GM18502 (cell line): ENCODE measurements at regions not wholly inside any gene's neighbourhood (a gene's known extent, or its start where the extent isn't known, plus 50 kb on each side); places are given as distances from the start of the nearest gene placed in this dataset.
"Not testable (repeated sequence)": the region's sequence is repeated elsewhere in the genome, so short reads cannot be mapped to it uniquely, and the experiment has no call there.

ENCODE experiments used
- ATAC-seq: cut with Tn5 transposase; IDR thresholded peaks from one replicate; pipeline ENCODE4 v1.9.1; 2021; ENCODE audit warnings: mild to moderate bottlenecking; ENCODE audit not compliant: unreplicated experiment, poor library complexity

GRCh38 chr6:68240726-68241125, 394.4 kb upstream of the ADGRB3 start:
- no peak for ATAC-seq

- ATAC-seq: no peak
These were observed 396.0 kb upstream of the ADGRB3 start for GRCh38 chr6:68239034-68239433.

DNA sequence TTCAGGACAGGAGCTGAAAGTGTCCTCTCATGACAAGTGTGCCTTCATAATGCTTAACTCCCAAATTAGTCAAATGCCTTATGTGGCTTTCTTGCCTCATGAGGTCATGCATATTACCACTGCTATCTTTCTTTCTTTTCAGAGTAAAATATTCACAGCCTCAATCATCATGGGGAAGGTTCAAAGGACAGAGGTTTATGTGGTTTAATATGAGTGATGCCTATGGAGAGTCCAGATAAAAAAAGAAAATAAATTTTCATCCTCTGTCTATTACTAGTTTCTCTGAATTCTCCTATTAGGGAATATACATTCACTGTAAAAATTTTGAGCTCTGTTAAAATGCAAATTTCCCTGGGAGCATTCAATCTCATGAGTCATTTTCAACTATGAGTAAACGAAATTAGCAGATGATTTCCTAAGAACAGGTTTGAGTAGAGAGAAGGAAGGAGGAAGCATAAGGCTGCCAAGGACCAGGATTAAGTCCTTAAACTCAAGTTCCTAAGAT, 396.9 kb upstream of the ADGRB3 start:
- ATAC-seq: no peak

GRCh38 chr6:68237205-68237604, 397.9 kb upstream of the ADGRB3 start:
- ATAC-seq: no peak

GRCh38 chr6:68235326-68235784, 399.7 kb upstream of the ADGRB3 start:
- ATAC-seq: no peak

DNA sequence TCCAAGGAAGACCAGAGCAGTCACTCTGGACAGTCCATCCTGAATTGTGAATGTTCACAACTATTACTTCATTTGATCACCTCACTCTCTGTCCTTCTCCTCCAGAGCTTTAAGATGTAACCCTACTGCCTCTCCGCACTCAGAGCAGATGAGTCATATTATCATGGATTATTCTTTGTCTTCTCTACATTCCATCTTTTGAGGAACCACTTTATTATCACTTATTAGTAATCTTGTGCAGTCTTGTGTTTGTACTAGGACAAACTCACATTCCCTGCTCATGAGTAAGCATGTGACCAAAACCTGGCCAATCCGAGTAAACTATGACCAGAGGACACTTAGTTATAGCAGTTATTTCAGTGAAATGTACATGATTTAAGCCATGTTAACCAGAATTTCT, 401.5 kb upstream of the ADGRB3 start:
- no peak for ATAC-seq

DNA sequence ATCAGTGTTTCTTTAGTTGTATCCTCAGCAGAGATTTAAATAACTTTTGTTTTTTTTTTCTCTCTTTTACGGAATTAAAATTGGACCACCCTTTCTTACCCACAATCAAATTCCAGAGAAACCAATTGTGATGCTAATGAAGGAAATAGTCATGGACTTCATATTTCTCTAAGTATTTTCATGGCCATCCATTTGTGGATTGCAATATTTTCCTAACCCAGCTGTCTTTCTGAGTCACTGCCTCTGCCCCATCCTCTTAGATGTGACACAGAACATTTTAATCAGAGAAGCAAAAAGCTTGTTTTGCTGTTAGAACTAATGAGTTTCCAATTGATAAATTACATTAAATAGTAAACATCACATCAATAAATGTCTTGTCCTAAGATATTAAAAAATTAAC, 405.5 kb upstream of the ADGRB3 start:
- ATAC-seq: no peak

- ATAC-seq: no peak
These were observed 408.6 kb upstream of the ADGRB3 start for GRCh38 chr6:68226460-68226859.

- no peak for ATAC-seq
These were observed 409.4 kb upstream of the ADGRB3 start for GRCh38 chr6:68225729-68226128.

- ATAC-seq: no peak
These were observed 423.8 kb upstream of the ADGRB3 start for GRCh38 chr6:68211242-68211795.

DNA sequence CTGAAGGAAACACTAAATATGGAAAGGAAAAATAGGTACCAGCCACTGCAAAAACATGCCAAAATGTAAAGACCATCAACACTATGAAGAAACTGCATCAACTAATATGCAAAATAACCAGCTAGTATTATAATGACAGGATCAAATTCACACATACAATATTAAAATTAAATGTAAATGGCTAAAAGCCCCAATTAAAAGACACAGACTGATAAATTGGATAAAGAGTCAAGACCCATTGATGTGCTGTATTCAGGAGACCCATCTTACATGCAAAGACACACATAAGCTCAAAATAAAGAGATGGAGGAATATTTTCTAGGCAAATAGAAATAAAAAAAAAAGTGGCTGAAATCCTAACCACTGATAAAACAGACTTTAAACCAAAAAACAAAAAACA, 427.5 kb upstream of the ADGRB3 start:
- not testable (repeated sequence) for ATAC-seq

DNA sequence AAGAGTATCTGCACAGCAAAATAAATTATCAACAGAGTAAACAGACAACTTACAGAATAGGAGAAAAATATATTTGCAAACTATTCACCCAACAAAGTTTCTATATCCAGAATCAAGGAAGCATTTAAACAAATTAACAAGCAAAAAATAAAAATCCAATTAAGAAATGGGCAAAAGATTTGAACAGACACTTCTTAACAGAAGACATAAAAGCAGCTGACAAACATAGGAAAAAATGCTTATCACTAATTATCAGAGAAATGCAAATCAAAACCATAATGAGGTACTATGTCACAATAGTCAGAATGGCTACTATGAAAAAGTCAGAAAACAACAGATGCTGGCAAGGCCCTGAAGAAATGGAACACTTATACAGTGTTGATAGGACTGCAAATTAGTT, 434.2 kb upstream of the ADGRB3 start:
- ATAC-seq: no peak

DNA sequence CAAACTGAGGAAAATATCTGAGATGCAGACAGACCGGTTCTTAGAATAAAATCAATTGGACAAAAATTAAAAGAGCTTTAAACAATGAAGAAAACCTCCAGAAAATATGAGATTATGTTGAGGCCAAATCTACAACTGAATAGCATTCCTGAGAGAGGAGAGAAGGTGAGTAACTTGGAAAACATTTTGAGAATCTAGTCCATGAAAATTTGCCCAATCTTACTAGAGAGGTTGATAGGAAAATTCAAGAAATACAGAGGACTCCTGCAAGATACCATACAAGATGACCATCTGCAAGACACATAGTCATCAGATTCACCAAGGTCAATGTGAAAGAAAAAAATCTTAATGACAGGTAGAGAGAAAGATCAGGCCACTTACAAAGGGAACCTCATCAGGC, 437.7 kb upstream of the ADGRB3 start:
- no peak for ATAC-seq

DNA sequence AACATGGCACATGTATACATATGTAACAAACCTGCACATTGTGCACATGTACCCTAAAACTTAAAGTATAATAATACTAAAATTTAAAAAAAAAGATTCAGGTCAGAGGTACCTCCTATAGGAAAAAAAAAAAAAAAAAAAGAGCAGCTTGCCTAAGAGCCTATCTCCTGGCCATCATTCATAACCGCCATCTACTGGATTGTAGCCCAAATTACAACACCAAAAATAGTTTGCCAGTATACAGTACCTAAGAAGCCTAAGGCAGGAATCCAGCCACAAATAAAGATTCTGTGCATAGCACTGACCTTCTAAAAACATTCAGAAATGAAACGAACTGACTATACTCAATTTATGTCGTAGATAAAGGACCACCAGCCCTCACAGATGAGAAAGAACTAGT, 438.4 kb upstream of the ADGRB3 start:
- ATAC-seq: no peak

DNA sequence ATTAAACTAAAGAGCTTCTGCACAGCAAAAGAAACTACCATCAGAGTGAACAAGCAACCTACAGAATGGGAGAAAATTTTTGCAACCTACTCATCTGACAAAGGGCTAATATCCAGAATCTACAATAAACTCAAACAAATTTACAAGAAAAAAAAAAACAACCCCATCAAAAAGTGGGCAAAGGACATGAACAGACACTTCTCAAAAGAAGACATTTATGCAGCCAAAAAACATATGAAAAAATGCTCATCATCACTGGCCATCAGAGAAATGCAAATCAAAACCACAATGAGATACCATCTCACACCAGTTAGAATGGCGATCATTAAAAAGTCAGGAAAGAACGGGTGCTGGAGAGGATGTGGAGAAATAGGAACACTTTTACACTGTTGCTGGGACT, 439.3 kb upstream of the ADGRB3 start:
- not testable (repeated sequence) for ATAC-seq

- ATAC-seq: no peak
These were observed 440.1 kb upstream of the ADGRB3 start for GRCh38 chr6:68194846-68195478.

GRCh38 chr6:68192988-68193387, 442.1 kb upstream of the ADGRB3 start:
- no peak for ATAC-seq

GRCh38 chr6:68189217-68189815, 445.8 kb upstream of the ADGRB3 start:
- ATAC-seq: no peak

GRCh38 chr6:68186870-68187269, 448.2 kb upstream of the ADGRB3 start:
- ATAC-seq: no peak

DNA sequence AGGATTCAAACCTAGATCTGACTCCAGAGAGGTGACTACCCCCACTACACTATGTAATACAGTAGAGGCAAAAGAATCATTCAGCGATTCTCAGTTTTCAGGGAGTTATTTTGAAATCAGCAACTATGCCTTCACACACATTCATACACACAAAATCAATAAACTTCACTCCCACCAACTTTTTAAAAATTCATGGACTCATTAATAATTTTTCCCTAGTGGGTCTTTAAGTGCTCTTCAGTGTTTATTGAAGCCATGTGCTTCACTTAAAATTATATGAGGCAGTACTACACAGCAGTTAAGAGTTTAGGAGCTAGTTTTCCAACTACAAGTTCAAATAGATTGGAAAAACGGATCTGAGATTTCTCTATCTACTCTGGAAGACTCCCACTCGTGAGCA, 452.7 kb upstream of the ADGRB3 start:
- no peak for ATAC-seq

- ATAC-seq: not testable (repeated sequence)
These were observed 454.1 kb upstream of the ADGRB3 start for GRCh38 chr6:68181027-68181426.

DNA sequence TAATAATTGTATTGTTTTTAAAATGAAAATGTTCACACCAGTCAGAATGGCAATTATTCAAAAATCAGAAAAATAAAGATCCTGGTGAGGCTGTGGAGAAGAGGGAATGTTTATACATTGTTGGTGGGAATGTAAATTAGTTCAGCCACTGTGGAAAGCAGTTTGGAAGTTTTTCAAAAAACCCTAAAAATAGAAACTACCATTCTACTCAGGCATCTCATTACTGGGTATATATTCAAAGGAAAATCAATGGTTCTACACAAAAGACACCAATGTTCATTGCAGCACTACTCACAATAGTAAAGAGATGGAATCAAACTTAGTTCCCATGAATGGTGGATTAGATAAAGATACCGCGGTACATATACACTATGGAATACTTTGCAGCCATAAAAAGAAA, 461.5 kb upstream of the ADGRB3 start:
- ATAC-seq: no peak
